NCI-H526 treated with DMSO at 0.1 percent for 48 hours (cell line): ENCODE measurements at regions not wholly inside any gene's neighbourhood (a gene's known extent, or its start where the extent isn't known, plus 50 kb on each side); places are given as distances from the start of the nearest gene placed in this dataset.
"Not testable (repeated sequence)": the region's sequence is repeated elsewhere in the genome, so short reads cannot be mapped to it uniquely, and the experiment has no call there.

Experiments used
- DNase-seq: peaks from one replicate; lab custom pipeline; 2025; lab: John Stamatoyannopoulos, UW

GRCh38 chr10:9848981-9849380, 1168.7 kb upstream of the CELF2 start:
- no peak for DNase-seq

- no peak for DNase-seq
Measured at GRCh38 chr10:9850415-9850814, 1167.3 kb upstream of the CELF2 start.

DNA sequence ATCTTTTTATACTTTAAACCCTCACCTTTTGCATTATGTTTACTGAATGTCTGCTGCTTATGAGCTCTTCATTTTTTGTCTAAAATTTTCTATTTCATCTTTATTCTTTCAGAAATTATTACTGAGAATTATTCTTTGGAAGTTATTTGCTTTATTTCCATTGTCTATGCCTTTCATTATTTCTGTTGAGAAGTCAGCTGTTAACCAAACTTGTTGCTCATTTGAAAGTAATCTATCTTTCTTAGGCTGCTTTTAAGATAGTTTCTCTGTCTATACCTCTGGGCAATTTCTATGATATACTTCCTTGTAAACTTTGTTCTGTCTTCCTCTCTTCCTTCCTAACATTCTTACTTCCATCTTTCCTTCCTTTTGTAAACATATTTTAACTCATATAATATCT, 1165.9 kb upstream of the CELF2 start:
- no peak for DNase-seq

DNA sequence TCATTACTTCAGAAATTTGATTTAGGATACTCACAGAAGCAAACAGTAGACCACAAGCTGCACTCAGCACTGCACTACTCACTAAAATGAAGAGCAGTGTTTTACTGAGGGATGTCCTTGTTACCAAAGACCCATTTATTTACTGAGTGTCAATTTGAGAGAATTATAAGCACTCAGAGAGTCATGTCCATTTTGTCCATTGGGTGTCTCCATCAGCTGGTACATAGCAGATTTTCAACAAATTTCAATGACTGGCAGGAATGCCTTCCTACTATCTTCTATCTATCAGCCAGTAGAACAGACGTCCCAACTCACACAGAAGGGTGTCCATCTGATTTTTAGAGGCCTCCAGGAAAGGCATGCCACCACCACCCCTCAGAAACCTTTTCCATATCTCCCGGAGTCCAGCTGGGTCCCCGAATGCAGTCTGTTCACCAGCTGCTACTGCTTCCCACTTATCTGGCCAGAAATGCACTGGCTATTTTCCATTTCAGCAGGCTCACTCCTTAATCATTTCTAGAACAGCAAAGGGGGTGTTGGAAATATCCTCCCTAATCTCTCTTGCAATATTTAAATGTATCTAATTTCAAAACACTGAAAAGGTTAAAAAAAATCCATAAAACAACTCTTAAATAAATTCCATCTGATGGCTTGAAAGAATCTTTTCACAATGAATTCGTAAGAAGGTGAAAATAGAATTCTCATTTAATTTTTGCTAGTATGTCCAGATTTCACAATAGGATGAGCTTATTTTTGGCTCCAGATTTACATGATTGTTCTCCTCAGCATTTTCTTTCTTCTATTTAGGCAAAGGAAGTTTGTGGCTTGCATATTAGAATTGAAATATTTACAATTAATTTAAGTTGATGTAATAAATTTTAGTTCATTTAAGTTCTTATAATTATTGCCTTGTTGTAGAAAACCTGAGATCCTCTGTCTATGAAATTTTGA, 1164.0 kb upstream of the CELF2 start:
- peak; percentile 1 for DNase-seq

GRCh38 chr10:9855451-9855850, 1162.2 kb upstream of the CELF2 start:
- DNase-seq = not testable (repeated sequence)

DNA sequence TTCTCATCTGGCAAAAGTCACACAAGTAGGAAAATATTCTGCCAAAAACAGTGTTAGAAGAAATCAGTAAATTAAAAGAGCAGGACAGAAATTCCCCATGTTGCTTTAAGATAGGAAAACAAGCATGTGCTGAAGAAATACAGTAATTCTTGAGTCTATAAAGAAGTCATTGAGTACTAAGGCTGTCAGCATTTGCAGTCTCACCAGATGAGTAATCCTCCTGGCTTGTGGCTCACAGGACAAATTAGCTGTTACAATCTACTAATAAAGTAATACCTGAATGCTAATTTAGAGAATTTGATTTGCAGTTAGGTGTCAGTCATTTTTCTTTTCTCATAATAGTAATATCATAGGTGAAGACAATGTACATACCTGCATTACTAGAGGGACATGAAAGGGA, 1158.9 kb upstream of the CELF2 start:
- no peak for DNase-seq

- DNase-seq = no peak
Measured at GRCh38 chr10:9860045-9860444, 1157.6 kb upstream of the CELF2 start.

DNA sequence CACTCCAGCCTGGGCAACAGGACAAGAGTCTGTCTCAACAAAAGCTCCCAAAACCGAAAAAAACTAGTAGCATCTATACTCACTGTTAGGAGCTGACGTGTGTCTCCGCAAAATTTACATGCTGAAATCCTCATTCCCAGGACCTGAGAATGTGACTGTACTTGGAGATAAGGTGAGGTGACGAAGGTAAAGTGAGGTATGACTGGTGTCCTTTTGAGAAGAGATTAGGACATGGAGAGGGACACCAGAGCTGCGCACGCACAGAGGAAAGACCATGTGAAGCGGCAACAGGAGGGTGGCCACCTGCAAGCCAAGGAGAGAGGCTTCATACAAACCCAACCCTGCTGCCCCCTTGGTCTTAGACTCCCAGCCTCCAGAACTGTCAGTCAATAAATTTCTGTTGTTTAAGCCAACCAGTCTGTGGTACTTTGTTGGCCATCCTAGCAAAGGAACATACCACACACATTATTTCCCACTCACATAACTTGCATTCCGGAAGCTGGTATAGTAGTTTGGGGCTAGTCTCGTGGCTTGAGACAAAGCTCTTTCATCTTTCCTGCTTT, 1154.0 kb upstream of the CELF2 start:
- no peak for DNase-seq

DNA sequence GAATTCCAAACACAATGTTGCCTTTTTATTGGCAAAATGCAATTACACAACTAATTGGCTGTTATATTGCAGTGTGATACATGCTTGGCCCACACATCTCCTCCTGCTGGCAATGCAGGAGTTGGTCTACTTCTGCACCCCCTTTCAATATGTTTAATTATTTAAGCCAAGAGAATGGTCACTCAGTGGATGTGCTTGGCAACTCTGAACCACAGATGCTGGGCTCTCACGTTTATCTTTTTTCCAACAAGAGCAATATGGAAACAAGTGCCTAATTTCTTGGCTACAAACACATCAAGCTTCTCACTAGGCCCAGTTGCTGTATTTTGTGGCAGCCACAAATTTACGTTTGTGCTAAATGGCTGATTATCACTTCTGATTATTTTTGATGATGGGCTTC, 1149.2 kb upstream of the CELF2 start:
- DNase-seq = no peak

- no peak for DNase-seq
Measured at GRCh38 chr10:9869205-9869604, 1148.5 kb upstream of the CELF2 start.

GRCh38 chr10:9869606-9870176, 1148.0 kb upstream of the CELF2 start:
- DNase-seq = no peak

- DNase-seq = no peak
Measured at GRCh38 chr10:9875353-9875752, 1142.3 kb upstream of the CELF2 start.

- no peak for DNase-seq
Measured at GRCh38 chr10:9877978-9878377, 1139.7 kb upstream of the CELF2 start.

DNA sequence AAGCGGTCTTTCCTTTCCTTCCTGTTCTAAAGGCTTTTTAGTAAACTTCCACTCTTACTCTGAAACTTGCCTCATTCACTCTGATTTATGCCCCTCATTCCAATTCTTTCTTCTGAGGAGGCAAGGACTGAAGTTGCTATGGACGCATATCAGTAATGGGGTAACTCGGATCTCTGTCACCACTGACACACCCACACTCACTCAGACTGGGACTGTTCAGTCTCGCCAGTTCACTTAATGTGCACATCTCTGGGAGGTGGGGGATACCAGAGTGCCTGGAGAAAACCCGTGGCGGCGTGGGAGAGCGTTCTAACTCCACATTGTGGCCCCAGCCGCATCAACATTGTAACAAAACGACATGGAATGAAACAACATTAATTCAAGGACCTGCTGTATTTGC, 1139.3 kb upstream of the CELF2 start:
- no peak for DNase-seq

DNA sequence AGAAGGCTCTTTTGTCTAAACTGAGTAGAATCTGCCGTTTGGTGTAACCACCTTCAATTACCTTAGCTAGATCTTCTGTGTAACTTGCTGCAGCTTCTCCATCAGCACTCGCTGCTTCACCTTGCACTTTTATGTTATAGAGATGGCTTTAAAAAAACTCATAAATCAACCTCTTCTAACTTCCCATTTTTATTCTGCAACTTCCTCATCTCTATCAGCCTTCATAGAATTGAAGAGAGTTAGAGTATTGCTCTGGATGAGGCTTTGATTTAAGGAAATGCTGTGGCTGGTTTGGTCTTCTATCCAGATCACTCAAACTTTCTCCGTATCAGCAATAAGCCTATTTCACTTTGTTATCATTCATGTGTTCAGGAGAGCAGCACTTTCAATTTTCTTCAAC, 1131.9 kb upstream of the CELF2 start:
- DNase-seq = no peak

DNA sequence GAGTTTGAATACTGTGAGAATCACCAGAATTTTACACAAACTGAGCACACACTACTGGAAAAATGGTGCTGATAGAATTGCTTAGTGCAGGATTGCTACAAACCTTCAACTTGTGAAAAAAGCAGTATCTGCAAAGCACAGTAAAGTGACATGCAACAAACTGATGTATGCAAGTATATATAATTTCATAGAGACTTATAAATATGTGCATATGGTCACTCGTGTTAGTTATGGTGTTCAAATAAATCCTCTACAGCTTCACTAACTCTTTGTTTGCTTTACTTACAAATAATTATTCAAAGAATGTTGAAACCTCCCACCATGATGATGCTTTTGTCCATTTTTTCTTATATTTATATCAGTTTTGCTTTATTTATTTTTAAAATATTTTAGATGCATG, 1130.9 kb upstream of the CELF2 start:
- DNase-seq = no peak

- peak; percentile 50 for DNase-seq
Measured at GRCh38 chr10:9895453-9895852, 1122.2 kb upstream of the CELF2 start.

DNA sequence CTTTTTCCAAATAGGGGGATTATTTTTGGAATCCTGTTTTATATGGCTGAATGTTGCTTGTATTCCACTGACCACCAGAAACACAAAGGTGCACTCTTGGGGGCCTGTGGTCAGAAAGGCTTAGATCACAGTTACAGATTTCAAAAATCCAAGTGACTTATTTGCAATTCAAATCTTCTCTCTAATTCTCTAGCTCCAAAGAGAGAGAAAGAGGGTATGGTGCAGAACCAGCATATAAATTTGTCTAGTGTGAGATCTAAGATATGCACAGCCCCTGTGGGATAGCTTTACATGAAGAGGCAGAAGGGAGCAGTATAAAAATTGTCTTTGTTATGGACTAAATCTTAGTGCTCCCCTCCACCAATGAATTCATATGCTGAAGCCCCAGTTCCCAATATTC, 1121.7 kb upstream of the CELF2 start:
- DNase-seq = peak; percentile 68

GRCh38 chr10:9898633-9899395, 1118.9 kb upstream of the CELF2 start:
- no peak for DNase-seq

DNA sequence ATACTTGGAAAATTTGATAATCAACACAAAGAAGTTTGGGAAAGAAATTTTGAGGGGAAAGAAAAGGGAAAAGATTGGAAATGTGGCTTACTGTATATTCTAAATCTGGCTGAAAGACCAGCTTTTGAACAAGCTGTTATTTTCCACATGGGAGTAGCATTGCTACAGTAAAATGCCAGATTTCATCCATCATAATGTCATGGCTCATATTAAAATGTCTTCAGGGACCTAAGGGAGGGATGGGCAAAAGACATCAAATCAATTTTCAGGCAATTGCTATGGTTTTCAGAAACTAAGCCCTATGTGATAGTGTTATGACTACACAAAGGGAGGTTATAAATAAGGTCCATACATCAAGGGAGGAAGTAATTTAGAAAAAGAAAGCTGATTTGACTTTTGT, 1116.9 kb upstream of the CELF2 start:
- DNase-seq = no peak

GRCh38 chr10:9901971-9902370, 1115.7 kb upstream of the CELF2 start:
- DNase-seq = no peak

DNA sequence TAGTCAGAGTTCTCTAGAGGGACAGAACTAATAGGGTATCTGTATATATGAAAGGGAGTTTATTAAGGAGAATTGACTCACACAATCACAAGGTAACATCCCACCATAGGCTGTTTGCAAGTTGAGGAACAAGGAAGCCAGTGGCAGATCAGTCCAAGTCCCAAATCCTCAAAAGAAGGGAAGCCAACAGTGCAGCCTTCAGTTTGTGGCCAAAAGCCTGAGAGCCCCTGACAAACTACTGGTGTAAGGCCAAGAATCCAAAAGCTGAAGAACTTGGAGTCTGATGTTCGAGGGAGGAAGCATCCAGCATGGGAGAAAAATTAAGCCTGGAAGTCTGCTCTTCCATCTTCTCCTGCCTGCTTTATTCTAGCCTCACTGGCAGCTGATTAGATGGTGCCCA, 1107.2 kb upstream of the CELF2 start:
- DNase-seq = no peak

DNA sequence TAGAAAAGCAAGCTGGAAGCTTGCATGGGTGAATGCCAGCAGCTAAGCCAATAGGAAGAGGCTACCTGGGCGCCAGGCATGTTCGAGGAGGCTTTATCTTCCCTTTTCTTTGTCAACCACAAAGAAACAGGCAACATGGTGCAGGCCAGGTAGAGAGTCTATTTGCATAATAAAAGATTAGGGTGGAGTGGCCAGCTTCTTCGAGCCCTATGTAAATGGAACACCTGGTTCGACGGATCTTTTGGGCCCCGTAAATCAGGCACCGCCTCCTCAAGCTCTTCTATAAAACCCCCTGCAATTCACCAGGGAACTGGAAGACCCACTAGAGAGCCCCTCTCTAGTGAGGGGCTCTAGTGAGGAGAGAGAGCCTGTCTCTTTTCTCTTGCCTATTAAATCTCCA, 1106.2 kb upstream of the CELF2 start:
- DNase-seq = no peak
